H1 (cell line): ENCODE measurements at regions not wholly inside any gene's neighbourhood (a gene's known extent, or its start where the extent isn't known, plus 50 kb on each side); places are given as distances from the start of the nearest gene placed in this dataset.

Experiments
- CTCF ChIA-PET: fragments of 300-600 bp; sonication (Branson Sonifier 250); formaldehyde crosslinking; loops from one replicate; lab custom pipeline; 2021; ENCODE audit not compliant: partially characterized antibody; lab: Charles Lee
- POLR2A ChIA-PET: fragments of 300-600 bp; sonication (Branson Sonifier 250); formaldehyde crosslinking; loops from one replicate; lab custom pipeline; 2021; ENCODE audit warnings: inconsistent platforms; ENCODE audit not compliant: partially characterized antibody; lab: Charles Lee
- DNase-seq, 2 experiments: peaks; one replicate each; pipeline versions ENCODE4 v3.0.0 to v3.0.0-alpha.2; 2010 to 2022; ENCODE audit warnings: low spot score in 2 of 2, low read depth in 1 of 2, mixed read lengths in 1 of 2
- FAIRE-seq: peaks from 2 replicates; lab custom pipeline; 2011; peaks lifted over from hg19 to GRCh38; lab: Jason Lieb, UNC
- H2AFZ ChIP-seq: 2 replicates; pipeline ENCODE4 v1.8.1; 2012; ENCODE audit warnings: low read length, inconsistent platforms
- H2AK5ac ChIP-seq: 2 replicates; pipeline ENCODE4 v1.6.1; 2013; ENCODE audit warnings: low read depth, low read length
- H2BK120ac ChIP-seq: replicated peaks from 2 replicates; pipeline ENCODE3; 2013; ENCODE audit warnings: low read depth, low read length, inconsistent platforms
- H2BK12ac ChIP-seq: 2 replicates; pipeline ENCODE4 v1.6.1; 2013; ENCODE audit warnings: low read depth, low read length
- H2BK15ac ChIP-seq: 2 replicates; pipeline ENCODE4 v1.6.1; 2013; ENCODE audit warnings: low read length
- H2BK20ac ChIP-seq: 2 replicates; pipeline ENCODE4 v1.6.1; 2013; ENCODE audit warnings: low read length
- H2BK5ac ChIP-seq: 2 replicates; pipeline ENCODE4 v1.6.1; 2013; ENCODE audit warnings: low read depth, low read length
- H3K14ac ChIP-seq: 2 replicates; pipeline ENCODE4 v1.6.1; 2013; ENCODE audit warnings: inconsistent platforms; ENCODE audit not compliant: insufficient read length
- H3K18ac ChIP-seq: 2 replicates; pipeline ENCODE4 v1.6.1; 2013; ENCODE audit warnings: low read length; ENCODE audit errors: extremely low read depth
- H3K23ac ChIP-seq: 2 replicates; pipeline ENCODE4 v1.6.1; 2013; ENCODE audit warnings: inconsistent platforms; ENCODE audit not compliant: insufficient read length
- H3K23me2 ChIP-seq: 2 replicates; pipeline ENCODE4 v1.6.1; 2013; ENCODE audit warnings: low read depth, low read length
- H3K27ac ChIP-seq: 2 replicates; pipeline ENCODE4 v1.6.1; 2011; ENCODE audit warnings: low read depth, low read length, inconsistent platforms
- H3K27me3 ChIP-seq, 4 experiments: replicated peaks in 1 of 4; 1 replicate in 1 of 4; 2 replicates in 3 of 4; pipeline versions ENCODE4 v1.6.1 to v1.8.1; 2011 to 2013; ENCODE audit warnings: low read length in 3 of 4, mild to moderate bottlenecking in 3 of 4, inconsistent platforms in 2 of 4, mixed read lengths in 2 of 4, moderate library complexity in 1 of 4; ENCODE audit not compliant: control insufficient read depth in 3 of 4, insufficient read depth in 3 of 4; ENCODE audit errors: extremely low read depth in 1 of 4
- H3K36me3 ChIP-seq, 4 experiments: 2 replicates each; pipeline versions ENCODE4 v1.6.1 to v1.8.1; 2011 to 2013; ENCODE audit warnings: mild to moderate bottlenecking in 4 of 4, low read length in 3 of 4, moderate library complexity in 2 of 4, control low read depth in 1 of 4, inconsistent platforms in 1 of 4; ENCODE audit not compliant: insufficient read depth in 4 of 4, control insufficient read depth in 2 of 4
- H3K4ac ChIP-seq: replicated peaks from 2 replicates; pipeline ENCODE3; 2013; ENCODE audit warnings: low read length, low read depth, mixed read lengths, inconsistent platforms; ENCODE audit not compliant: insufficient read length
- H3K4me1 ChIP-seq, 4 experiments: replicated peaks in 1 of 4; 1 replicate in 1 of 4; 2 replicates in 3 of 4; pipeline versions ENCODE4 v1.6.1 to v1.8.1; 2011 to 2013; ENCODE audit warnings: low read length in 3 of 4, inconsistent platforms in 2 of 4, mixed read lengths in 1 of 4; ENCODE audit not compliant: insufficient read depth in 4 of 4, control insufficient read depth in 3 of 4
- H3K4me2 ChIP-seq, 2 experiments: 2 replicates each; pipeline versions ENCODE4 v1.6.1 to v1.8.1; 2011 to 2013; ENCODE audit warnings: low read depth in 2 of 2, low read length in 2 of 2, control low read depth in 1 of 2, inconsistent platforms in 1 of 2, mild to moderate bottlenecking in 1 of 2; ENCODE audit not compliant: insufficient read depth in 1 of 2
- H3K4me3 ChIP-seq, 4 experiments: fragments of 200-600, 300-600 bp in 1 of 4; sonication (generic), shearing (Covaris generic), sonication (Bioruptor Twin) in 1 of 4; 2 replicates each; pipeline versions ENCODE4 v1.5.1 to v1.8.1; 2011 to 2016; ENCODE audit warnings: low read length in 4 of 4, low read depth in 3 of 4, control low read depth in 2 of 4, inconsistent platforms in 2 of 4, mild to moderate bottlenecking in 2 of 4, mixed read lengths in 1 of 4, moderate library complexity in 1 of 4; ENCODE audit not compliant: insufficient read depth in 2 of 4; ENCODE audit errors: extremely low read depth in 1 of 4
- H3K56ac ChIP-seq: replicated peaks from 2 replicates; pipeline ENCODE3; 2013; ENCODE audit warnings: low read depth, mild to moderate bottlenecking, mixed read lengths, low read length, inconsistent platforms; ENCODE audit not compliant: insufficient read length
- H3K79me1 ChIP-seq: 2 replicates; pipeline ENCODE4 v1.6.1; 2013; ENCODE audit warnings: low read depth, low read length, control low read depth
- H3K79me2 ChIP-seq, 2 experiments: 2 replicates each; pipeline versions ENCODE4 v1.6.1 to v1.8.1; 2012 to 2013; ENCODE audit warnings: low read length in 2 of 2, mild to moderate bottlenecking in 2 of 2, inconsistent platforms in 1 of 2; ENCODE audit not compliant: insufficient read depth in 2 of 2, control insufficient read depth in 1 of 2
- H3K9ac ChIP-seq, 4 experiments: replicated peaks in 1 of 4; 1 replicate in 1 of 4; 2 replicates in 3 of 4; pipeline versions ENCODE4 v1.6.1 to v1.8.1; 2011 to 2013; ENCODE audit warnings: low read depth in 3 of 4, low read length in 3 of 4, control low read depth in 2 of 4, mild to moderate bottlenecking in 2 of 4, moderate library complexity in 2 of 4, inconsistent platforms in 1 of 4; ENCODE audit errors: extremely low read depth in 1 of 4
- H3K9me3 ChIP-seq, 2 experiments: 2 replicates each; pipeline versions ENCODE4 v1.6.1 to v1.8.1; 2012 to 2013; ENCODE audit warnings: mild to moderate bottlenecking in 2 of 2, moderate library complexity in 2 of 2, control low read depth in 1 of 2, inconsistent platforms in 1 of 2, low read depth in 1 of 2, low read length in 1 of 2, mixed read lengths in 1 of 2; ENCODE audit not compliant: insufficient read depth in 2 of 2
- H4K20me1 ChIP-seq, 2 experiments: replicated peaks in 1 of 2; 2 replicates each; pipeline versions ENCODE3 to v1.8.1; 2011 to 2013; ENCODE audit warnings: inconsistent platforms in 2 of 2, low read length in 2 of 2, mild to moderate bottlenecking in 1 of 2; ENCODE audit not compliant: insufficient read depth in 2 of 2, control insufficient read depth in 1 of 2
- H4K5ac ChIP-seq: 2 replicates; pipeline ENCODE4 v1.6.1; 2013; ENCODE audit warnings: low read length, low read depth, mixed read lengths, inconsistent platforms; ENCODE audit not compliant: insufficient read length
- H4K8ac ChIP-seq: 2 replicates; pipeline ENCODE4 v1.8.0; 2013; ENCODE audit warnings: mild to moderate bottlenecking, moderate library complexity, low read length, inconsistent platforms; ENCODE audit not compliant: insufficient read depth; ENCODE audit errors: extremely low read depth
- H4K91ac ChIP-seq: replicated peaks from 2 replicates; pipeline ENCODE3; 2013; ENCODE audit warnings: low read length, mixed read lengths, inconsistent platforms; ENCODE audit not compliant: insufficient read length
- BACH1 ChIP-seq: IDR thresholded peaks from 2 replicates; pipeline ENCODE4 v1.6.1; 2012; ENCODE audit warnings: low read length, improper control_type of control experiment
- CEBPB ChIP-seq: IDR thresholded peaks from 2 replicates; pipeline ENCODE4 v1.6.1; 2012; ENCODE audit warnings: low read depth, low read length
- CHD1 ChIP-seq: IDR thresholded peaks from 2 replicates; pipeline ENCODE4 v1.6.1; 2012; ENCODE audit warnings: low read depth, low read length, improper control_type of control experiment
- CHD2 ChIP-seq: IDR thresholded peaks from 2 replicates; pipeline ENCODE4 v1.6.1; 2012; ENCODE audit warnings: low read length, improper control_type of control experiment
- E2F6 ChIP-seq: IDR thresholded peaks from 2 replicates; pipeline ENCODE4 v1.6.1; 2012; ENCODE audit warnings: inconsistent platforms
- EGR1 ChIP-seq: IDR thresholded peaks from 2 replicates; pipeline ENCODE4 v1.6.1; 2011; ENCODE audit warnings: low read depth, low read length, borderline replicate concordance
- EP300 ChIP-seq, 2 experiments: IDR thresholded peaks; 1 replicate in 1 of 2; 2 replicates in 1 of 2; pipeline ENCODE4 v1.6.1; 2011 to 2012; ENCODE audit warnings: low read depth in 2 of 2, low read length in 2 of 2, mild to moderate bottlenecking in 2 of 2, borderline replicate concordance in 1 of 2, inconsistent platforms in 1 of 2, moderate library complexity in 1 of 2
- KDM1A ChIP-seq: fragments of 200-600, 300-600 bp; sonication (generic); IDR thresholded peaks from 2 replicates; pipeline ENCODE4 v1.7.1; 2016; ENCODE audit warnings: mild to moderate bottlenecking, low read length, borderline replicate concordance
- KDM5A ChIP-seq: fragments of 200-600 bp; IDR thresholded peaks from 2 replicates; pipeline ENCODE4 v1.7.1; 2012; ENCODE audit warnings: mild to moderate bottlenecking, low read length, inconsistent platforms, mixed read lengths
- MAFK ChIP-seq: IDR thresholded peaks from 2 replicates; pipeline ENCODE4 v1.6.1; 2012; ENCODE audit warnings: low read depth, mild to moderate bottlenecking, improper control_type of control experiment, low read length
- POU5F1 ChIP-seq: IDR thresholded peaks from 2 replicates; pipeline ENCODE4 v1.6.1; 2011; ENCODE audit warnings: low read depth, mild to moderate bottlenecking, low read length, moderate library complexity
- SIX5 ChIP-seq: IDR thresholded peaks from 2 replicates; pipeline ENCODE4 v1.6.1; 2011; ENCODE audit warnings: mild to moderate bottlenecking, low read depth, low read length
- SP1 ChIP-seq: IDR thresholded peaks from 2 replicates; pipeline ENCODE4 v1.6.1; 2011; ENCODE audit warnings: low read depth, low read length
- SP2 ChIP-seq: IDR thresholded peaks from 2 replicates; pipeline ENCODE4 v1.6.1; 2012; ENCODE audit warnings: mild to moderate bottlenecking, low read length, inconsistent platforms
- SUZ12 ChIP-seq: fragments of 200-600 bp; sonication (generic); IDR thresholded peaks from 2 replicates; pipeline ENCODE4 v1.6.1; 2012; ENCODE audit warnings: mild to moderate bottlenecking, inconsistent platforms, low read length, moderate library complexity, mixed read lengths
- TBP ChIP-seq: IDR thresholded peaks from 2 replicates; pipeline ENCODE4 v1.6.1; 2011; ENCODE audit warnings: low read depth, low read length, improper control_type of control experiment
- WGBS, 2 experiments: shearing (Covaris generic) in 1 of 2; methylation state at CpG; one replicate each; pipeline versions ENCODE4 v1.1.6 to v1.1.7; 2013 to 2015; ENCODE audit warnings: low lambda C conversion rate in 2 of 2, mixed read lengths in 2 of 2, inconsistent platforms in 1 of 2, low coverage in 1 of 2, missing lambda C conversion rate in 1 of 2; ENCODE audit not compliant: insufficient replicate concordance in 2 of 2, insufficient coverage in 1 of 2, insufficient read length in 1 of 2; ENCODE audit errors: extremely low coverage in 1 of 2, missing lambda C conversion rate in 1 of 2; 5-methylcytosine and 5-hydroxymethylcytosine counted together

GRCh38 chr5:34554641-34555040 is 101.5 kb upstream of the RAI14 start:
- Histone ChIP-seq H3K27ac (no peak overlapping the region), H3K23me2 (no peaks in the 10 kb centered on the region), H4K20me1 (no peaks in the 10 kb centered on the region), H2BK5ac (no peak overlapping the region), H4K8ac (no peak overlapping the region), H2AFZ (no peak overlapping the region), H4K5ac (no peak overlapping the region), H3K14ac (no peak overlapping the region), H2BK15ac (no peak overlapping the region), H3K18ac (no peak overlapping the region), H2BK12ac (no peak overlapping the region), H3K79me2 (no peaks in the 10 kb centered on the region), H2BK20ac (no peak overlapping the region), H2AK5ac (no peak overlapping the region), H3K9me3 (no peaks in the 10 kb centered on the region), H3K79me1 (no peaks in the 10 kb centered on the region), H3K4me3 (no peak overlapping the region), H3K4me2 (no peak overlapping the region), H3K27me3 (peaks cover 0 to 5% (median 0%) of the 10 kb centered on the region in 4 experiments; a peak in 1 of 7 replicates), H2BK120ac (no peak overlapping the region), H3K4ac (no peak overlapping the region), H3K36me3 (no peaks in the 10 kb centered on the region), H4K91ac (no peak overlapping the region), H3K23ac (no peak overlapping the region), H3K4me1 (peaks cover 0 to 4% (median 0%) of the 10 kb centered on the region in 4 experiments; a peak in 1 of 7 replicates), H3K56ac (no peak overlapping the region), H3K9ac (no peak overlapping the region)
- FAIRE-seq (no peak), DNase-seq (no peak)
- ChIA-PET POLR2A (interaction anchor here (0.7 kb wide), 1 partner anchor 60 kb away, joined by 4 read pairs; no protein-coding TSS in a partner anchor), CTCF (interaction anchor here (0.9 to 1.1 kb wide), 2 partner anchors 28 to 32 kb away, joined by 3 read pairs; no protein-coding TSS in a partner anchor)
- 71% methylated on average over 5 of the region's 5 CpGs; no CpG with 5 or more reads in 1 of the 2 experiments for WGBS, 2 experiments
- no peak for TF ChIP-seq SP2
- TF ChIP-seq SP1, result no peak
- no peak for TF ChIP-seq KDM1A
- no peak for TF ChIP-seq EGR1
- no peak for TF ChIP-seq E2F6
- no peak for TF ChIP-seq SIX5
- TF ChIP-seq MAFK, result no peak
- no peak for TF ChIP-seq CHD1
- no peak for TF ChIP-seq KDM5A
- no peak for TF ChIP-seq CEBPB
- TF ChIP-seq BACH1, result no peak
- TF ChIP-seq EP300 (IDR thresholded peaks at IDR 0.05; ENCODE audit: borderline replicate concordance in 1 of 2, low read depth in 2 of 2, low read length in 2 of 2), result no peak
- TF ChIP-seq SUZ12, result no peak
- no peak for TF ChIP-seq TBP
- no peak for TF ChIP-seq POU5F1
- no peak for TF ChIP-seq CHD2
